ENCODE measurements at regions not wholly inside any gene's neighbourhood (a gene's known extent, or its start where the extent isn't known, plus 50 kb on each side); places are given as distances from the start of the nearest gene placed in this dataset.
"Not testable (repeated sequence)": the region's sequence is repeated elsewhere in the genome, so short reads cannot be mapped to it uniquely, and the experiment has no call there.

- TF ChIP-seq POLR2A (IDR thresholded peaks at IDR 0.05); CTCF (IDR thresholded peaks at IDR 0.05 in 4 of 5, conservative IDR thresholded peaks at IDR 0.05 in 1 of 5): not testable (repeated sequence)
Measured at GRCh38 chr2:109987089-109987420, 88.6 kb downstream of the LIMS3 start.

Data from gastrocnemius medialis (tissue), 4 donors.